Mesenchymal stem cell (in vitro differentiated cells and primary cell): ENCODE measurements at regions not wholly inside any gene's neighbourhood (a gene's known extent, or its start where the extent isn't known, plus 50 kb on each side); places are given as distances from the start of the nearest gene placed in this dataset.
"Not testable (repeated sequence)": the region's sequence is repeated elsewhere in the genome, so short reads cannot be mapped to it uniquely, and the experiment has no call there.

Source experiments
- DNase-seq: peaks from one replicate; pipeline ENCODE4 v3.0.0-alpha.2; 2013
- H2AFZ ChIP-seq: one replicate; pipeline ENCODE4 v1.6.1; 2013; ENCODE audit warnings: low read depth, mild to moderate bottlenecking, control low read depth, inconsistent platforms, low read length, moderate library complexity
- H2AK5ac ChIP-seq: 2 replicates; pipeline ENCODE4 v1.6.1; 2013; ENCODE audit warnings: low read length, moderate library complexity, mild to moderate bottlenecking, inconsistent platforms; ENCODE audit not compliant: severe bottlenecking
- H2BK120ac ChIP-seq: one replicate; pipeline ENCODE4 v1.6.1; 2013; ENCODE audit warnings: low read depth, mild to moderate bottlenecking, inconsistent platforms, low read length, moderate library complexity
- H2BK12ac ChIP-seq, 2 experiments: one replicate each; pipeline ENCODE4 v1.6.1; 2013; ENCODE audit warnings: inconsistent platforms in 2 of 2, low read length in 2 of 2, mild to moderate bottlenecking in 2 of 2, moderate library complexity in 2 of 2, control low read depth in 1 of 2
- H2BK15ac ChIP-seq: one replicate; pipeline ENCODE4 v1.6.1; 2013; ENCODE audit warnings: mild to moderate bottlenecking, low read depth, inconsistent platforms; ENCODE audit not compliant: poor library complexity, severe bottlenecking
- H2BK5ac ChIP-seq: 2 replicates; pipeline ENCODE4 v1.6.1; 2013; ENCODE audit warnings: low read depth, mild to moderate bottlenecking, low read length, control low read depth, inconsistent platforms; ENCODE audit not compliant: poor library complexity, severe bottlenecking
- H3K14ac ChIP-seq, 2 experiments: one replicate each; pipeline ENCODE4 v1.6.1; 2013; ENCODE audit warnings: inconsistent platforms in 2 of 2, low read length in 2 of 2, control low read depth in 1 of 2, mild to moderate bottlenecking in 1 of 2, moderate library complexity in 1 of 2
- H3K18ac ChIP-seq, 2 experiments: one replicate each; pipeline ENCODE4 v1.6.1; 2013; ENCODE audit warnings: inconsistent platforms in 2 of 2, low read length in 2 of 2, control low read depth in 1 of 2, low read depth in 1 of 2, mild to moderate bottlenecking in 1 of 2
- H3K23ac ChIP-seq, 2 experiments: one replicate each; pipeline ENCODE4 v1.6.1; 2013; ENCODE audit warnings: inconsistent platforms in 2 of 2, low read length in 2 of 2, mild to moderate bottlenecking in 2 of 2, moderate library complexity in 2 of 2, control low read depth in 1 of 2
- H3K27ac ChIP-seq: 2 replicates; pipeline ENCODE4 v1.5.1; 2013; ENCODE audit warnings: mild to moderate bottlenecking, moderate library complexity, low read length, control low read depth, inconsistent platforms; ENCODE audit not compliant: poor library complexity, severe bottlenecking
- H3K27me3 ChIP-seq, 2 experiments: 2 replicates each; pipeline versions ENCODE4 v1.6.1 to v1.7.0; 2013; ENCODE audit warnings: low read length in 2 of 2, mild to moderate bottlenecking in 2 of 2, moderate library complexity in 2 of 2, control low read depth in 1 of 2, inconsistent platforms in 1 of 2; ENCODE audit not compliant: control insufficient read depth in 1 of 2, insufficient read depth in 1 of 2
- H3K36me3 ChIP-seq, 2 experiments: 2 replicates each; pipeline versions ENCODE4 v1.6.1 to v1.7.0; 2013; ENCODE audit warnings: low read length in 2 of 2, control low read depth in 1 of 2, inconsistent platforms in 1 of 2, low read depth in 1 of 2, mild to moderate bottlenecking in 1 of 2; ENCODE audit not compliant: insufficient read depth in 2 of 2, control insufficient read depth in 1 of 2
- H3K4ac ChIP-seq, 2 experiments: one replicate each; pipeline ENCODE4 v1.6.1; 2013; ENCODE audit warnings: inconsistent platforms in 2 of 2, low read length in 2 of 2, mild to moderate bottlenecking in 2 of 2, moderate library complexity in 2 of 2, control low read depth in 1 of 2, low read depth in 1 of 2
- H3K4me1 ChIP-seq: 2 replicates; pipeline ENCODE4 v1.6.1; 2013; ENCODE audit warnings: low read depth, low read length, control low read depth; ENCODE audit not compliant: control insufficient read depth, insufficient read depth
- H3K4me2 ChIP-seq: 2 replicates; pipeline ENCODE4 v1.6.1; 2013; ENCODE audit warnings: low read length, mild to moderate bottlenecking, inconsistent platforms; ENCODE audit not compliant: poor library complexity, severe bottlenecking
- H3K4me3 ChIP-seq, 2 experiments: 2 replicates each; pipeline versions ENCODE4 v1.5.1 to v1.7.0; 2013; ENCODE audit warnings: low read length in 2 of 2, mild to moderate bottlenecking in 2 of 2, control low read depth in 1 of 2, low read depth in 1 of 2; ENCODE audit not compliant: insufficient read depth in 1 of 2
- H3K79me1 ChIP-seq: replicated peaks from 2 replicates; pipeline ENCODE4 v1.6.1; 2013; ENCODE audit warnings: mild to moderate bottlenecking, control low read depth, low read length, inconsistent platforms; ENCODE audit not compliant: poor library complexity, severe bottlenecking
- H3K9ac ChIP-seq: 2 replicates; pipeline ENCODE4 v1.7.0; 2013; ENCODE audit warnings: mild to moderate bottlenecking, low read length, moderate library complexity
- H3K9me3 ChIP-seq: 2 replicates; pipeline ENCODE4 v1.7.0; 2013; ENCODE audit warnings: mild to moderate bottlenecking, low read length; ENCODE audit not compliant: control insufficient read depth
- H4K8ac ChIP-seq: one replicate; pipeline ENCODE4 v1.6.1; 2013; ENCODE audit warnings: inconsistent platforms, mild to moderate bottlenecking, low read length, moderate library complexity
- H4K91ac ChIP-seq: one replicate; pipeline ENCODE4 v1.6.1; 2013; ENCODE audit warnings: mild to moderate bottlenecking, low read length, inconsistent platforms
- WGBS: methylation state at CpG from one replicate; pipeline ENCODE4 v1.1.7; 2013; ENCODE audit warnings: mixed read lengths; 5-methylcytosine and 5-hydroxymethylcytosine counted together

- no peak overlapping the region for H3K14ac ChIP-seq
Observed at GRCh38 chr11:39569789-39570188, 1889.7 kb downstream of the LRRC4C start.

DNA sequence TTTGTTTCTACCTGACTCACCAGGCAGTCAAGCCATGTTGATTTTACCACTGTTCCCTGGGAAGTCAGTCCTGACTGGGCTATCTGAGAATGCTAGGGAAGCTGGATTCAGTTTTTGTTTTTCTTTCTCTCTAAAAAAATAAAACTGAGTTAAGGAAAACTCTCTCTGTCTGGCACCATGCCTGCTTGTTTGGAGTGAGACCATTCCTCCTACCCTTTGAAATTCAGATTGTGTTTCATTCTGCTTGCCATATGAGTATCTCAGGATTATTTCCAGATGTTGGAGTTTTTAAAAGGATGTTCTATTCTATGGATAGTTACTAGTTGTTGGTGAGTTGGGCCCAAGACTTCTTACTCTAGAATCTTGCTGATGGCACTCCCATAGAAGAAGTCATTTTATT, 1917.0 kb downstream of the LRRC4C start:
- Histone ChIP-seq H3K36me3 (no peaks in the 10 kb centered on the region), H3K27me3 (no peaks in the 10 kb centered on the region), H4K8ac (no peak overlapping the region), H3K14ac (no peak overlapping the region), H2AFZ (no peak overlapping the region), H3K4ac (no peak overlapping the region), H3K23ac (no peak overlapping the region), H2BK12ac (no peak overlapping the region), H2BK120ac (no peak overlapping the region), H4K91ac (no peak overlapping the region), H3K9me3 (peaks cover 15% of the 10 kb centered on the region), H3K27ac (no peak overlapping the region), H3K18ac (no peak overlapping the region), H3K4me2 (no peak overlapping the region), H3K4me3 (no peak overlapping the region), H3K9ac (no peak overlapping the region), H2AK5ac (no peak overlapping the region), H3K4me1 (no peaks in the 10 kb centered on the region), H3K79me1 (no peaks in the 10 kb centered on the region), H2BK5ac (no peak overlapping the region), H2BK15ac (no peak overlapping the region)
- no peak for DNase-seq

More at GRCh38 chr11:39569789-39570188, 1889.7 kb downstream of the LRRC4C start:
- Histone ChIP-seq H3K27ac (no peak overlapping the region), H2BK5ac (no peak overlapping the region), H3K79me1 (no peaks in the 10 kb centered on the region), H2BK15ac (no peak overlapping the region), H2AFZ (no peak overlapping the region), H3K9ac (no peak overlapping the region), H3K23ac (no peak overlapping the region), H2BK12ac (no peak overlapping the region), H3K4me3 (no peak overlapping the region), H3K36me3 (no peaks in the 10 kb centered on the region), H2BK120ac (no peak overlapping the region), H4K91ac (no peak overlapping the region), H2AK5ac (no peak overlapping the region), H3K4me1 (no peaks in the 10 kb centered on the region), H3K9me3 (peaks cover 3% of the 10 kb centered on the region), H3K18ac (no peak overlapping the region), H3K4ac (no peak overlapping the region), H3K4me2 (no peak overlapping the region), H3K27me3 (no peaks in the 10 kb centered on the region), H4K8ac (no peak overlapping the region)
- no peak for DNase-seq
- 92% methylated on average over 2 of the region's 2 CpGs for WGBS

GRCh38 chr11:39541945-39542351, 1917.5 kb downstream of the LRRC4C start:
- H3K18ac ChIP-seq, result no peak overlapping the region
- 88% methylated on average over 2 of the region's 2 CpGs for WGBS
- H2BK5ac ChIP-seq, result no peak overlapping the region
- H2AFZ ChIP-seq, result no peak overlapping the region
- H3K14ac ChIP-seq, result no peak overlapping the region
- H2AK5ac ChIP-seq, result no peak overlapping the region
- H2BK15ac ChIP-seq, result no peak overlapping the region
- no peak overlapping the region for H4K91ac ChIP-seq
- H3K36me3 ChIP-seq, result no peaks in the 10 kb centered on the region
- H3K4me1 ChIP-seq, result no peaks in the 10 kb centered on the region
- no peak overlapping the region for H2BK120ac ChIP-seq
- no peak overlapping the region for H3K9ac ChIP-seq
- no peak overlapping the region for H3K4me2 ChIP-seq
- no peak overlapping the region for H4K8ac ChIP-seq
- DNase-seq, result no peak
- H3K9me3 ChIP-seq, result peaks cover 15% of the 10 kb centered on the region
- H2BK12ac ChIP-seq, result no peak overlapping the region
- H3K4me3 ChIP-seq, result no peak overlapping the region
- H3K27me3 ChIP-seq, result no peaks in the 10 kb centered on the region
- H3K4ac ChIP-seq, result no peak overlapping the region
- no peak overlapping the region for H3K23ac ChIP-seq
- no peak overlapping the region for H3K27ac ChIP-seq
- H3K79me1 ChIP-seq, result no peaks in the 10 kb centered on the region

- not testable (repeated sequence) for H3K4me1 ChIP-seq, H3K4me2 ChIP-seq
- WGBS, result 70% methylated on average over 8 of the region's 8 CpGs
Observed at GRCh38 chr11:39536323-39536722, 1923.1 kb downstream of the LRRC4C start.

More at GRCh38 chr11:39536323-39536722, 1923.1 kb downstream of the LRRC4C start:
- peaks cover 13% of the 10 kb centered on the region for H3K9me3 ChIP-seq
- H4K8ac ChIP-seq, H2BK15ac ChIP-seq, H3K79me1 ChIP-seq, H2BK5ac ChIP-seq, H3K18ac ChIP-seq, H3K27me3 ChIP-seq, H3K9ac ChIP-seq, H4K91ac ChIP-seq, DNase-seq, H2BK12ac ChIP-seq, H2AFZ ChIP-seq, H2AK5ac ChIP-seq, H3K36me3 ChIP-seq, H3K23ac ChIP-seq, H3K4me3 ChIP-seq, H3K27ac ChIP-seq, H2BK120ac ChIP-seq, H3K4ac ChIP-seq: not testable (repeated sequence)
- H3K14ac ChIP-seq, result peak overlapping the region in 1 of 2 experiments; percentile 41
